GM12874 (cell line): ENCODE measurements at regions not wholly inside any gene's neighbourhood (a gene's known extent, or its start where the extent isn't known, plus 50 kb on each side); places are given as distances from the start of the nearest gene placed in this dataset.

Source experiments
- TF ChIP-seq, protein P1 (sequence below): IDR thresholded peaks from 2 replicates; pipeline ENCODE4 v1.5.1; 2011; ENCODE audit warnings: low read depth, mild to moderate bottlenecking, control low read depth, low read length, moderate library complexity; ENCODE audit not compliant: insufficient read depth

DNA sequence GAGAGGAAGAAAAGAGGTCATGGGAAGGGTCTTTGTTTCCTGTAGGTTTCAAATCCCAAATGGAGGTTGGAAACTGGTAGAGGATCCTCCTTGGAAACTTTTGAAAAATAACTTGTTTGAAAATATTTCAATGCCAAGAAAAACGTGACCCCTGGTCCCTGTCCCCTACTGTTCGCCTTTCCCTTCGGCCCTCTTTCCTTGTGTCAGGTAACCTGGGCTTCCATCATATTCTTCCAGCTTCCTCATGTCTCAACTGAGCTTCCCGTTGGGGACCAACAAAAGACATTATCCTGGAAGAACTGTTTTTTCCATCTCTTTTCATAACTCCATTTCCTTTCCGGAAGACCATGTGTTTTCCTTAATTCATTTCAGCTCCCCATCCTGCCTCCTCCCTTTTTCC, 266.8 kb upstream of the ANKRD55 start:
- TF ChIP-seq, protein P1, sequence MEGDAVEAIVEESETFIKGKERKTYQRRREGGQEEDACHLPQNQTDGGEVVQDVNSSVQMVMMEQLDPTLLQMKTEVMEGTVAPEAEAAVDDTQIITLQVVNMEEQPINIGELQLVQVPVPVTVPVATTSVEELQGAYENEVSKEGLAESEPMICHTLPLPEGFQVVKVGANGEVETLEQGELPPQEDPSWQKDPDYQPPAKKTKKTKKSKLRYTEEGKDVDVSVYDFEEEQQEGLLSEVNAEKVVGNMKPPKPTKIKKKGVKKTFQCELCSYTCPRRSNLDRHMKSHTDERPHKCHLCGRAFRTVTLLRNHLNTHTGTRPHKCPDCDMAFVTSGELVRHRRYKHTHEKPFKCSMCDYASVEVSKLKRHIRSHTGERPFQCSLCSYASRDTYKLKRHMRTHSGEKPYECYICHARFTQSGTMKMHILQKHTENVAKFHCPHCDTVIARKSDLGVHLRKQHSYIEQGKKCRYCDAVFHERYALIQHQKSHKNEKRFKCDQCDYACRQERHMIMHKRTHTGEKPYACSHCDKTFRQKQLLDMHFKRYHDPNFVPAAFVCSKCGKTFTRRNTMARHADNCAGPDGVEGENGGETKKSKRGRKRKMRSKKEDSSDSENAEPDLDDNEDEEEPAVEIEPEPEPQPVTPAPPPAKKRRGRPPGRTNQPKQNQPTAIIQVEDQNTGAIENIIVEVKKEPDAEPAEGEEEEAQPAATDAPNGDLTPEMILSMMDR: no peak

DNA sequence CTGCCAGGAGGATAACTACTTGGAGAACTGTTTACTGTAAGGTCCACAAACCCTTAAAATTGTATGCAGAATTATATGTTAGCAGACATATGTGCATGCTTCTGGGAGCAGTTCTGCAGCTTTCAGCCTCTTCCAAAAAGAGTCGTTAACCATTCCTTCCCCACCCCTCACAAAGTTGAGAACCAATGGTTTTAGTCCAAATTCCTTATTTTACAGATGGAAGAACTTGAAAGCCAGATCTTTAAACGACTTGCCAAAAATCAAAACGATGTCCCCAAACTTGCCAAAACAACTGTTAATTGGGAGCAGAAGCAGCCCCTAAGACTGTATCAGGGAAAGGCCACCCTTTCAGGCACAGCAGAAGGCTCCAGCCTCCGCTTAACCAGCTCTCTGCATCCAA, 266.4 kb upstream of the ANKRD55 start:
- TF ChIP-seq, protein P1: no peak

DNA sequence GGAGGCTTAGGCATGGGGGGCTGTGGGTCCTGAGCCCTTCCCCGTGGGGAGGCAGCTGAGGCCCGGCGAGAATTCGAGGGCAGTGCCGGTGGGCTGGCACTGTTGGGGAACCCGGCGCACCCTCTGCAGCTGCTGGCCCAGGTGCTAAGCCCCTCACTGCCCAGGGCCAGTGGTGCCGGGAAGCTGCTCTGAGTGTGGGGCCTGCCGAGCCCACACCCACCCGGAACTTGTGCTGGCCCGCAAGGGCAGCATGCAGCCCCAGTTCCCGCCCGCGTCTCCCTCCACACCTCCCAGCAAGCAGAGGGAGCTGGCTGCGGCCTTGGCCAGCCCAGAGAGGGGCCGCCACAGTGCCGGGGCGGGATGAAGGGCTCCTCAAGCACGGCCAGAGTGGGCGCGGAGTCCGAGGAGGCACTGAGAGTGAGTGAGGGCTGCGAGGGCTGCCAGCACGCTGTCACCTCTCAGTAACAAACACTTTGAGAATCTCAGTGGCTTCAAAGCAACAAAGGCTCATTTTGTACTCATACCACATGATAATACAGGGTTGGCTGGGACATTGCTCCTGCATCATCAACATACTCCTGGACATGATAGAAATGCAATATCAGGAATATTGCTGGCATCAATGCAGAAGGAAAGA, 265.7 kb upstream of the ANKRD55 start:
- TF ChIP-seq, protein P1: no peak

DNA sequence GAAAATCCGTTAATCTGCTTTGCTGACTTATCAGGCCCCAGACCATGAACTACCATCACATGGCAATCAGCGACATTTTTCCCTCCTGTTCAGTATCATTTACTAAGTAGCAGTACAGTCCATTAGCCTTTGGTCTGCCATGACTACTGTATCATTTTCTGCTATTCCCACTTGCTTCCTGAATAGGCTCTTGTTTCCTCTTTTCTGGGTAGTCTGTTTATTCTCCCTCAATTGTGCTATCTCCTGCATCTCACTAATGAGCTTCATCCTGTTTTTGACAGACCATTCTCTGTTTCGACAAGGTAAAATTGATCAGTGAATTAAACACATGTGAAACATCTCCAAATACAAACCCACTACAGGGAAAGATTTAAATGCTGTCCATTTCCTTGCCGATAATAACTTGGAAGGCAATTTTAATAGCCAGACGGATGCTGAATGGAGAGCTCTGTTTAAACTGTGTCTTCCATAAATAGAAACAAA, 263.5 kb upstream of the ANKRD55 start:
- TF ChIP-seq, protein P1: no peak

DNA sequence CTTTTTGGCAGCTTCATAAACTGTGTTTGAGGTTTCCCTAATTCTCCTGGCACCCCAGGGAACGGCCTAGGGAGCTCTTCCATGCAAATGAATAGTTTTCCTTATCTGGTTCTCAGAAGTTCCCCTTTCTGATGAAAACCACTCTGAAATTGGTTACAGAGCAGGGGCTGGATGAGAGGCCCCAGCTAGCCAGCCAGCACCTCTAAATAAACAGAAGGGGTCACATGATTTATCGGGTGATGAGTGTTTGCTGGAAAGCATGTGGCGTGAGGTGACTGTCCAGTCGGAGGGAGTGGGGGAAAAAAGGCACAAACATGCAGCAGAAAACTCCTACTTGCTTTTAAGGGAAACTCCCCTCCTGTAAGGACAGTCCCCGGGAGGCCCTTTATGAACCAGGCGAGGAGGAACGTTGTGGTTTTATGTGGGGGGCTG, 261.2 kb upstream of the ANKRD55 start:
- TF ChIP-seq, protein P1: no peak

DNA sequence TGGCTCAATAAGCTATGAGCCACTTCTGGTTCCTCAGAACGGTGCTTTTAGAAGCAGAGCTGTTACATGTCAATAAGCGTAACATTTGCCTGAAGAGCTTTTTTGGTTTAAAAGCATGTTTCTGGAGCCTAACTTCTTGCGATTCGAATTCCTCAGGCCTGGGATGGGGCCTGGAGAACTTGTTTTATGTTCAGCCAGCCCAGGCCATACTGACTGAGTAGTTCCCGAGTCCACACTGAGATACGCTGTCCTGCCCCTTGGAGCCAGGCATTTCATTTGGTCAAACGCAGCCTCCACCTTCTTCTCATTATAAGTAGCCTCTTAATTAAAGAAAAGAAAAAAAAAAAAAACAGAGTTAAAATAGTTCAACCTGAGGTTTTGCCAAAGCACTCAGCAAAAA, 260.6 kb upstream of the ANKRD55 start:
- TF ChIP-seq, protein P1: no peak

DNA sequence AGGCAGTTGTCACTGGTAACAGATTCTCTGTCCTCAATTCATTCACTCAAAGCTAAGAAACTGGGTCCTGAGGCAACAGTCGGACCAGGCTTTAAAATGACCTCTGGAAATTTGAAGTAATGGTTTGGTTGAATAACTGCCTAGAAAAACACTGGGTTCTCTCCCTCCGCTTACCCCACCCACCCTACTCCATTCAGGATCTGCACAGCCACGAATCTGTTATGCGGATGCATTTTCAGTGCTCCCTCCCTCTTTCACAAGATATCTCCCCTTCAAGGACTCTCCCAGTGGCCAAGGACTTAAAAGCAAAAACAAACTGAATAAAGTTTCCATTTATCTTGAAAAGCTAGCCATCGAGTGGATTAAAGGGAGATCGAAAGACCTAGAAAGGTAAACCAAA, 260.2 kb upstream of the ANKRD55 start:
- TF ChIP-seq, protein P1: no peak
